HL-60 (cell line): ENCODE measurements at regions not wholly inside any gene's neighbourhood (a gene's known extent, or its start where the extent isn't known, plus 50 kb on each side); places are given as distances from the start of the nearest gene placed in this dataset.

Experiments
- POLR2AphosphoS5 ChIP-seq: IDR thresholded peaks from 2 replicates; pipeline ENCODE4 v1.6.1; 2012; ENCODE audit warnings: low read depth
- SPI1 ChIP-seq: IDR thresholded peaks from 2 replicates; pipeline ENCODE4 v1.6.1; 2012; ENCODE audit warnings: low read depth, mild to moderate bottlenecking, borderline replicate concordance
- TF ChIP-seq, protein P1 (sequence below): IDR thresholded peaks from one replicate; pipeline ENCODE4 v1.5.1; 2011; ENCODE audit warnings: low read length, control low read depth, inconsistent platforms; ENCODE audit not compliant: insufficient read depth
- TF ChIP-seq, protein P2 (sequence below): IDR thresholded peaks from 2 replicates; pipeline ENCODE4 v1.6.1; 2012; ENCODE audit warnings: low read depth; ENCODE audit not compliant: insufficient replicate concordance

DNA sequence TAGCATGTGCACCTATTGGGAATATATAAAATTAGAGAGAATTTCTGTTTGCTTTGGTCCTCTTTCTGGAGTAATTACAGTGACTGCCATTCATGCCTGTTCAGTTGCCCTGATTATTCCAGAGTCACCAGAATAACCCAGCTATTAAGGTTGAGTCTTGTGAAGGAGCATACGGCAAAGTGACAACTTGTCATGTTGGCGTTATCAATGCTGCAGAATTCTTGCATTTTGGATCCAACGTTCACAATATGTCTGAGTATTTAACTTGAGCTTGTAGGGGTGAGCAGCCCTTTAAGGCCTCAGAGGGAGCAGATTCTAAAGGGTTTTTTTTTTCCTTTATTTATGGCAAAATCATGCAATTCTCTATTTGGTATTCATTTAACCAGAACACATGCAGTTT lies 419.4 kb upstream of the MGMT start:
- TF ChIP-seq POLR2AphosphoS5 (no peak), SPI1 (no peak)
- TF ChIP-seq, protein P1, sequence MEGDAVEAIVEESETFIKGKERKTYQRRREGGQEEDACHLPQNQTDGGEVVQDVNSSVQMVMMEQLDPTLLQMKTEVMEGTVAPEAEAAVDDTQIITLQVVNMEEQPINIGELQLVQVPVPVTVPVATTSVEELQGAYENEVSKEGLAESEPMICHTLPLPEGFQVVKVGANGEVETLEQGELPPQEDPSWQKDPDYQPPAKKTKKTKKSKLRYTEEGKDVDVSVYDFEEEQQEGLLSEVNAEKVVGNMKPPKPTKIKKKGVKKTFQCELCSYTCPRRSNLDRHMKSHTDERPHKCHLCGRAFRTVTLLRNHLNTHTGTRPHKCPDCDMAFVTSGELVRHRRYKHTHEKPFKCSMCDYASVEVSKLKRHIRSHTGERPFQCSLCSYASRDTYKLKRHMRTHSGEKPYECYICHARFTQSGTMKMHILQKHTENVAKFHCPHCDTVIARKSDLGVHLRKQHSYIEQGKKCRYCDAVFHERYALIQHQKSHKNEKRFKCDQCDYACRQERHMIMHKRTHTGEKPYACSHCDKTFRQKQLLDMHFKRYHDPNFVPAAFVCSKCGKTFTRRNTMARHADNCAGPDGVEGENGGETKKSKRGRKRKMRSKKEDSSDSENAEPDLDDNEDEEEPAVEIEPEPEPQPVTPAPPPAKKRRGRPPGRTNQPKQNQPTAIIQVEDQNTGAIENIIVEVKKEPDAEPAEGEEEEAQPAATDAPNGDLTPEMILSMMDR, result no peak
- TF ChIP-seq, protein P2, sequence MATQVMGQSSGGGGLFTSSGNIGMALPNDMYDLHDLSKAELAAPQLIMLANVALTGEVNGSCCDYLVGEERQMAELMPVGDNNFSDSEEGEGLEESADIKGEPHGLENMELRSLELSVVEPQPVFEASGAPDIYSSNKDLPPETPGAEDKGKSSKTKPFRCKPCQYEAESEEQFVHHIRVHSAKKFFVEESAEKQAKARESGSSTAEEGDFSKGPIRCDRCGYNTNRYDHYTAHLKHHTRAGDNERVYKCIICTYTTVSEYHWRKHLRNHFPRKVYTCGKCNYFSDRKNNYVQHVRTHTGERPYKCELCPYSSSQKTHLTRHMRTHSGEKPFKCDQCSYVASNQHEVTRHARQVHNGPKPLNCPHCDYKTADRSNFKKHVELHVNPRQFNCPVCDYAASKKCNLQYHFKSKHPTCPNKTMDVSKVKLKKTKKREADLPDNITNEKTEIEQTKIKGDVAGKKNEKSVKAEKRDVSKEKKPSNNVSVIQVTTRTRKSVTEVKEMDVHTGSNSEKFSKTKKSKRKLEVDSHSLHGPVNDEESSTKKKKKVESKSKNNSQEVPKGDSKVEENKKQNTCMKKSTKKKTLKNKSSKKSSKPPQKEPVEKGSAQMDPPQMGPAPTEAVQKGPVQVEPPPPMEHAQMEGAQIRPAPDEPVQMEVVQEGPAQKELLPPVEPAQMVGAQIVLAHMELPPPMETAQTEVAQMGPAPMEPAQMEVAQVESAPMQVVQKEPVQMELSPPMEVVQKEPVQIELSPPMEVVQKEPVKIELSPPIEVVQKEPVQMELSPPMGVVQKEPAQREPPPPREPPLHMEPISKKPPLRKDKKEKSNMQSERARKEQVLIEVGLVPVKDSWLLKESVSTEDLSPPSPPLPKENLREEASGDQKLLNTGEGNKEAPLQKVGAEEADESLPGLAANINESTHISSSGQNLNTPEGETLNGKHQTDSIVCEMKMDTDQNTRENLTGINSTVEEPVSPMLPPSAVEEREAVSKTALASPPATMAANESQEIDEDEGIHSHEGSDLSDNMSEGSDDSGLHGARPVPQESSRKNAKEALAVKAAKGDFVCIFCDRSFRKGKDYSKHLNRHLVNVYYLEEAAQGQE, result no peak
